ENCODE measurements at regions not wholly inside any gene's neighbourhood (a gene's known extent, or its start where the extent isn't known, plus 50 kb on each side); places are given as distances from the start of the nearest gene placed in this dataset.
"Not testable (repeated sequence)": the region's sequence is repeated elsewhere in the genome, so short reads cannot be mapped to it uniquely, and the experiment has no call there.

GRCh38 chr4:83922402-83922801 lies 386.5 kb downstream of the GPAT3 start:
- DNase-seq: no peak

- no peak for DNase-seq
Measured at GRCh38 chr4:83921124-83921523, 385.2 kb downstream of the GPAT3 start.

- no peak for DNase-seq
Measured at GRCh38 chr4:83920375-83920774, 384.5 kb downstream of the GPAT3 start.

GRCh38 chr4:83917572-83917971 lies 381.7 kb downstream of the GPAT3 start:
- DNase-seq: no peak

DNA sequence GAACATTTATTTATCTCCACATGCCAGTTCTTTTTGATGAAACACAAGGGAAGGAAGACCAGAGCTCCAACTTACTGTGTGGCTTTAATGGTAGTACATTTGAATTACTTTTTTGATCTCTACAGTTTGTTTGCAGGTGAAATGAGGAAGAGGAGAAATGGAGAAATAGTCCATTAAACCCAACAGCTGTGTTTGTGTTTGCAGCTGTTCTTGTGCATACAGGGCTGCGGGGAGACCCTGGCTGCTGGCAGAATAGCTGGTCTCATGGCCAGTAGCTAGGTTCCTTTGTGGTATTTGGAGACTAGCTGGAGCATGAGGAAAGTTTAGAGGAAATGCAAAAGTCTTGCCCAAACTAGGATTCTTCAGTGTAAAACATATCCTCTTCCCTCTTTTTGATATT lies 374.8 kb downstream of the GPAT3 start:
- no peak for DNase-seq

GRCh38 chr4:83906561-83906960 lies 370.7 kb downstream of the GPAT3 start:
- DNase-seq: no peak

DNA sequence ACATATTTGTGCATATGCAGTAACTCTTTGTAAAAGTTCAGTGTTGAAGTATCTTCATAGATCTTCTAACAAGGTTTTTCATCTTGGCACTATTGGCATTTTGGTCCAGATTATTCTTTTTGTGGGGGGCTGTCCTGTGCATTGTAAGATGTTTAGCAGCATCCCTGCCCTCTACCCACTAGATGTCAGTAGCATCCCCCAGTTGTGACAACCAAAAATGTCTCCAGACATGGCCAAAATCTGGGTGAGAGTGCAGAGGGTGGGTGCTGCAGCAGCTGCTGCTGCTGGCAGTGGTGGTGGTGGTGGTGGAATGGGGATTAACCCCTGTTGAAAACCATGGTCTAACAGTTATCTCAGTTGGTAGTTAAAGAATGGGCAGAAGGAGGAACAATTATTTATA lies 370.0 kb downstream of the GPAT3 start:
- DNase-seq: no peak

DNA sequence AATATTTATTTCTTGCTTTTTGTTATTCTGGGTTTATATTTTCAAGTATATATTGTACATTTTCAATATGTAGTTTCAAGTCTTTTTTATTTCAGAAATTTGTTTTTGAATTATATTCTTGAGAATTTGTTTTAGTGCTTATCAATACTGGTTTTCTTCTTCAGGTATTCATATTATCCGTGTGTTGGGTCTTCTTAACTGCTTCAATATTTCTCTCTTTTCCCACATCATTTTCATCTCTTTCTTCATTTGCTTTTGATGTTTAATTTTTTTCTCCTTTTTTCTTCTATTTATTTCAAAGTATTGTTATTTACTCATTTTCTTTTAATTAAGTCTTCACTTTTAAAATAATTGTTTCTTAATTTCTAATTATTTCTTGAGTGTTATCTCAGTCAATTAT lies 367.8 kb downstream of the GPAT3 start:
- DNase-seq: not testable (repeated sequence)

DNA sequence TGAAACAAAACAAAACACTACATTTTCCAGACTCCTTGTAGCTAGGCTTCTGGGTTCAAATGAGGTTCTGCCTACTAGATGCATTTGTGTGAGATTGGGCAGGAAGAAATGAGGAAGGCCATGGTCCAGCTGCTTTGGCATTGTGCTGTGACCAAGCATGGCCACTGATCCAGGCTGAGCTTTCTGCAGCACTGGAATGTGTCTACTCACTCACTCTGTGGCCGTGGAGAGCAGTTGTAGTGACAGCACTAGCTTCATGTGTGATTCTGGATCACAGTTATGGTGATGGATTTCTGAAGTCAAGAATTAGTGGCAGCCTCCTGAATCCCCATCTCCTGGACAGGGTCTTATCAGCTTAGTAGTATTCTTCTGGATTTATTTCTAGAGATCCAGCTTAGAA lies 358.9 kb downstream of the GPAT3 start:
- DNase-seq: no peak

GRCh38 chr4:83890816-83891215 lies 354.9 kb downstream of the GPAT3 start:
- DNase-seq: no peak

DNA sequence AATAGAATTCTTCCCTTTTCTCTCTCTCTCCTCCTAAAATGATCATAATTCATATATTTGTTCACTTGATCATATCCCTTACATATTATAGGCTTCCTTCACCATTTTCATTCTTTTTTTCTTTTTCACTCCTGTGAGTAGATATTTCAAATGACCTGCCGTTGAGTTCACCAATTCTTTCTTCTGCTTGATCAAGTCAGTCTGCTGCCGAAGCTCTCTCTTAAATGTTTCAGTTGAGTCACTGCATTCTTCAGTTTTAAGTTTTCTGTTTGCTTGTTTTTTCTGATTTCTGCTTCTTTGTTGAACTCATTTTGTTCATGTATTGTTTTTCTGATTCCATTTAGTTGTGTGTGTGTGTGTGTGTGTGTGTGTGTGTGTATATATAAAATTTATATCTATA lies 354.3 kb downstream of the GPAT3 start:
- no peak for DNase-seq

DNA sequence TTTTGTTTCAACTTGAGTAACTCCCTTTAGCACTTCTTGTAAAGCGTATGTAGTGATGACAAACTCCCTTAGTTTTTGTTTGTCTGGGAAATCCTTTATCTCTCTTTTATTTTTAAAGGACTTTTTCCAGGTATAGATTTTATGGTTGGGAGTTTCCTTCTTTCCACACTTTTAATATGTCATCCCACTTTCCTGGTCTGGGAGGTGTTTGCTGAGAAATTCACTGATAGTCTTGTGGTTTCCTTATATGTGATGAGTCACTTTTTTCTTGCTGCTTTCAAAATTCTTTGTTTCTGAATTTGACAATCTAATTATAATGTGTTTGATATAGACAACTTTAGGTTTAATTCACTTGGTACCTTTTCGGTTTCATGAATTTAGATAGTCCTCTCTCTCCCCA lies 353.9 kb downstream of the GPAT3 start:
- DNase-seq: no peak

DNA sequence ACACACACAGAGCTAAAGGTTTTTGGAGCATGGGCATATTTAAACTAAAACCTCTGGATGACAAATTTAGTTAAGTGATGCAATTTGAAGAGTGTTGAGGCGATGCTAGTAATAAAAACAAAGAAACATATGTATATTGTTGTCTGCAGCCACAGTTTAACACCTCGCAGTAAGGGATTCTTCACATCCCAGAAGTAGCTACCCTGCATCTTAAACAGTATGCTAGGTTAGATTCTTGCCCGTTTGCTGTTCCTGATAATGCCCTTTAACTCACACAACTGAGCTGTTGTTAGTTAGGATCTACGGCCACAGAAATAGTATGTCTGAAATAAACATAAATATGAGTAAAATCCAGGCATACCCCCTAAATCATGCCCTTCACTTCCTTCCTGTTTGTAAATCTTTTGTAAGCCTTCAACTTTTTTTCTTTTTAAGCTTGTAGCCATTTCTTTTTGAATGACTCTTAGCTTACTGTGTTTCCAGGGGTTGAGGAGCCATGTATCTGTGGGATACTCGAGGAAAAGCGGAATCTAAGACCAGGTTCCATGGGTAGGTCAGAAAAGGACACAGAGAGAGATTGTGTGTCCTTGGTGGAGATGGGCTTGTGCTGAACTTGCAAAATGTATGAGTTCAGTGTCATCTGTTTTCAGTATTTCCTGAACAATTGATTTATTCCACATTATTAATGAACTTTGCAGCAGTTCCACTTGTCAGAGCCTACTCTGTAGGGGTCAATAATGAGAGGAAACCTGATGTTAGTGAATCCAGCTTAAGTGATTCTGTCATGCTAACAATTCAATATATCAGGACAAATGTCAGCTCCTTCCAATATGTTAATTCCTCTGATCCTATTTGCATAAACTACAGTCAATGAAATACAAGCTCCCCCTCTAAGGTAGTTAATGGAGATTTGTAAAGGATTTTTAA lies 349.6 kb downstream of the GPAT3 start:
- no peak for DNase-seq

- DNase-seq: no peak
Measured at GRCh38 chr4:83876047-83876446, 340.1 kb downstream of the GPAT3 start.

DNA sequence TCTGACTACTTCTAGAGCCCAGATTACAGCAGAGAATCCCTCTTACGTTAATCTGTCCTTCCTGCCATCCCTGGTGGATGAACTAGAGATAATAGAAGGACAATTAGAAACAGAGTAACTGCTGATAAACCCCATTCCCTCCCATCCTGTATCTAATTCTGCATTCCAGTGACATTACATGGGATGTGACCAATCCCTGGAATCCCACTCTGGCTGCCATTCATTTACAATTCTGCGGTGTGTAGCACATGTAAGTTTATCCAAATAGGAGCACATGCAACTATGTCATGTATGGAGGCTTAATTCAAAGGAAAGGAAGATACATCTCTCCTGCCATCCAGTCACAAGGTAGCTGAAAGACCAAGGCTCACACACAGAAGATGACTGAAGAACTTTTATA lies 339.5 kb downstream of the GPAT3 start:
- no peak for DNase-seq

DNA sequence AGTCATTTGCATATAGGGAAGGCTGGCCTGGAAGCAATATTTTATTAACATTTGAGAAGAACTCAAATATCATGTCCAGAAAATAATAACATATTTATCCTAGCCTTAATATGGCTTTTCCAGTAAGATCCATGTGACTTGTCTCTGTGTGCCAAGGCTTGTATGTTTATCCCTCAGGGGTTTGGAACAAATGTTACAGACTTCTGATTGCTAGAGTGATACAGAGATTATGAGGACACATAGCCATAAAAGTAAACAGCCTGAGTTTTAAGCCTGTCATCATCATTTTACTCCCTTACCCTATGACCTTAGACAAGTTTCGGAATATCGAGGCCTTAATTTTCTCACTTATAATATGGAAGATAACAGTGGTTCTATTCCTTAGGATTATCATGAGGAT lies 338.1 kb downstream of the GPAT3 start:
- DNase-seq: no peak

DNA sequence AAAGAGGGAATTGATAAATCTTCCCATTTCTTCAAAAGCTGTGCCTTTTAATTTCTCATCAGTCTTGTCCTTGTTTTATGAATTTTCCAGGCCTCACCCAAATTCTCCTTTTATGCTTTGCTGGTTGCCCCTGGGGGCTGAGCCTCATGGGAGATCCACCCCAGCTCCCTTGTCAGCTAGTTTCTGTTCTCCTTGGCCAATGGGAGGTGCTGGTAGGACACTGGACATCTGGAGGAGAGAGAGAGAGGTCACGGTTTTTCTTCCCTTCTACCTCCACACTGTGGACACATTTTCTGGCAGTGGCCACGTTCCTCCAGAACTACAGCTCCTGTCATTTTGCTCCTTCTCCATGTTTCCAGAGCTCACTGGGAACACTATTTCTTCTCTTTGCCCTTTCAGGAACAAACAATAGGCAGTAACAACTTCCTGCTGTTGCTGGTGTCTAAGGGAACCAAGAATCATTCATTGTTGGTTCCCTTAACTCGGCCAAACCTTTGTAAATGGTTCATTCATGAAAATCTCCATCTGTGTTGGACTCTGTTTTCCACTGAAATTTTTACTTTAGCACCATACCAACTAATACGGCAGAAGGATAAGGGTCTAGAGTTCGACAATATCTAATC lies 334.5 kb downstream of the GPAT3 start:
- DNase-seq: peak in 4 of 51 donors; percentile 0 to 21 (median 2)

DNA sequence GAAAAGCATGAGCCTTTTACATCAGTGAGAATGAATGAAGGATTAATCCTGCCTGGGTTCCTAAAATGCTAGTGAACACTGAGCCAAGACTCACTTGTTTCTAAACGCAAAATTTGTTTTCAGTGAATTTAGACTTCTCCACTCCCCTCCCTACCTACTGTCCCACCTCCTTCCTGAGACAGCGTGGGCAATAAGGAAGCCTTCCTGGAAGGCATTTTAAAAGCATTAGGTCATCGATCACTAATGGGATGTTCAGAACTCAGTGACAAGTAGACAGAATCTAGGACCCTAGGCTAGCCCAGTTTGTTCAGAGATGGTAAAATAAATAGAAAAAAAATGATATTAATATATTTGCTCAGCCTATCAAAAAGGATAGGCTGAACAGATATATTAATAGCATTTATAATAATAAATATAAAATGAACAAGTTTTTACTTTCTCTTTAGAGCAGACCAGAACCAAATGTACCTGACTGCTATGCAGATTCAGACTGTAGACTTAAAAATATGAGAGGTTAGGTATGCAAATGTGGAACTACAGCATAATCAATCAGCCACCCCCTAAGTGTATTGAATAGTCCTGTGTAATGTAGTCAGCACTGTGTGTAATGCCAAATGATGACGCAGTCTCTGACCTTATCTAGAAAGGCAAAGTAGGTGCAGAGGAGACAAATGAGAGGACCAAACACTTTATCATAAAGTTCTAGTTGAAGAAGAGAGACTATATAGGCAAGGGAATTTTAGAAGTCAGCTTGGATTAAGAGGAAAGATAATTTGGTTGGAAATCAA lies 331.1 kb downstream of the GPAT3 start:
- no peak for DNase-seq

DNA sequence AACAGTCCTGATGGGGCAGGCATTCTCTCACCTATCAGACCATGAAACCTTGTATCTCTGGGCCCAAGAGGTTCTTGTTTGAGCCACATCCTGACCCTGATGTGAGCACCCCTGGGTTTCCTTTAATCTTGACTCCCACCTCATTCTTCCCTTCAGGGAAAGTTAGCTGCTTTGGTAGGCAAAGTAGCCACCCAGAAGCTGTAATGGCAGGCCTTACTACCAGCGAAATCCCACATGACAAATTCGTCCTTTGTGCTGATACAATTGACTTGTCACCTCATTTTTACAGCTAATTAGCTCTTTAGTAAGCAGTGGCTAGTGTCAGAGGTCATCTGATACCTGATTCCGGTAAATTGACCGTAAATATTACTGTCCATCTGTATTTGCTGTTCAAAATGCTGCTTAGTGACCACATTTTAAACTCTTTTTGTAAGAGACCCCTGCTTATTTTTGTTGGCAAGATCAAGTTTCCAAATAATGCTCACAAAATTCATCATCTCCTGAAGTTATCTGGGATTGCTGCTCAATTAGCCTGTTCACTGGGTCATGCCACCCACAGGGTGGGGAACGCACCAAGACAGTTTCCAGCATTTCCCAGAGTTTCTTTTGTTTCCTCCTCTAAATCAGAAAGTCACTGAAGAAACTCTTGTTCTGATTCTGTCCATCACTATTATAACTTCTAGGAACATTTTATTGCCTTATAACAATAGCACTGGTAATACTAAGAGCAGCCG lies 329.7 kb downstream of the GPAT3 start:
- no peak for DNase-seq

DNA sequence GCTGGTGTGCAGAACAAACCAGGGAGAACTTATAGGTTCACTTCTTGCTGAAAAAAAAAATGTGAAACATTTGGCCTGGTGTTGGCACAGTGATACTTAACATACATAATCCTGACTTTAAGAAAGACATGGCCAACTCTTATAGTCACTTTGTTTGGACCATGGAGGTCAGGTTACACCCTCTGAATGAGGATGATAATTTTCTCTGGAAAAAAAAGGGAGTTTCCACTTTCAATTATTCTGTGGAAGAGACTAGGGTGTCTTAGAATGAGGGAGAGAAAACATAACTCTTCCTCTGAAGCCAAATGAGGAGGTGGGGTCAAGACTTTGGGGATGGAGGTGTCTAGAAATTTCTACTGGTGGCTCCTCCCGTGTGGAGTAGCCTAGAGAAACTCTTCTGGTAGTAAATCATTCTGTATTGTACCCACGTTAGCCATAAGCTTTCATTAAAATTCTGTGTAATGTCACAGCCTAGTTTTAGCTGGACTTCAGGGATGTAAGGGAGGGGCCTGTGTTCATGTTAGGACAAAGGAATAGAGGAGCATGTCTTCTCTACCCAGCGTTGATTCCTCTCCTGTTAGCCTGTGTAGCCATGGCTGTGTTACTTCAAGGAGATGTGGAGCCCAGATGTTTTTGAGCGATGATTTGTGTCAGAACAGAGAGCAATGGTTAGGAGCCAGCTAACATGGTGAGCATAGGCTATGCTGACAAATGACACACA lies 328.3 kb downstream of the GPAT3 start:
- DNase-seq: no peak

GRCh38 chr4:83862471-83862870 lies 326.6 kb downstream of the GPAT3 start:
- DNase-seq: no peak

All from hypothalamus (tissue), 51 donors.